ENCODE measurements at regions not wholly inside any gene's neighbourhood (a gene's known extent, or its start where the extent isn't known, plus 50 kb on each side); places are given as distances from the start of the nearest gene placed in this dataset.
"Not testable (repeated sequence)": the region's sequence is repeated elsewhere in the genome, so short reads cannot be mapped to it uniquely, and the experiment has no call there.

GRCh38 chr6:142016666-142017065 is 116.1 kb upstream of the GJE1 start:
- H3K9me2 ChIP-seq (ENCODE audit: insufficient read depth); H3K9me3 ChIP-seq (ENCODE audit: low read depth); H4K20me1 ChIP-seq (ENCODE audit: insufficient read depth); H3K9ac ChIP-seq; H3K36me3 ChIP-seq (ENCODE audit: low read depth); H3K27me3 ChIP-seq (replicated peaks; ENCODE audit: insufficient read depth); H2AFZ ChIP-seq; H3K4me2 ChIP-seq (ENCODE audit: unreplicated experiment); DNase-seq; H3K79me2 ChIP-seq (ENCODE audit: insufficient read depth); H3K27ac ChIP-seq; H3K4me3 ChIP-seq; in situ Hi-C loops (cut with MboI): not testable (repeated sequence)
- peaks cover 28% of the 10 kb centered on the region for H3F3A ChIP-seq (ENCODE audit: insufficient read depth)
- 88 to 97% methylated on average over 3 to 5 of the region's 5 CpGs for WGBS, 2 experiments (ENCODE audit: low coverage in 1 of 2, low lambda C conversion rate in 2 of 2, missing lambda C conversion rate in 2 of 2)
- peaks cover 33% of the 10 kb centered on the region for H3K4me1 ChIP-seq (ENCODE audit: insufficient read depth)

DNA sequence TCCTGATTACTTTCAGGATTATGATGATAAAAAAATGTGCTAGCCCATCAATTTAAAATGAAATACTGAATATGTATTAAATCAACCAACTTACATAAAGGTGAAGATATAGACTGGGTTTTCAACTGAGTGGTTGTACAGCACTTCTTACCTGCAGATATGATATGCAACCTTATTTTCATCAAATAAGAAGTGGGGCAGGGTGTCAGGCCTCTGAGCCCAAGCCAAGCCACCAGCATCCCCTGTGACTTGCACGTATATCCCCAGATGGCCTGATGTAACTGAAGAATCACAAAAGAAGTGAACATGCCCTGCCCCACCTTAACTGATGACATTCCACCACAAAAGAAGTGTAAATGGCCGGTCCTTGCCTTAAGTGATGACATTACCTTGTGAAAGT is 117.3 kb upstream of the GJE1 start:
- peak overlapping the region; percentile 99 for H3K4me2 ChIP-seq (ENCODE audit: unreplicated experiment)
- H3K79me2 ChIP-seq (ENCODE audit: insufficient read depth): not testable (repeated sequence)

DNA sequence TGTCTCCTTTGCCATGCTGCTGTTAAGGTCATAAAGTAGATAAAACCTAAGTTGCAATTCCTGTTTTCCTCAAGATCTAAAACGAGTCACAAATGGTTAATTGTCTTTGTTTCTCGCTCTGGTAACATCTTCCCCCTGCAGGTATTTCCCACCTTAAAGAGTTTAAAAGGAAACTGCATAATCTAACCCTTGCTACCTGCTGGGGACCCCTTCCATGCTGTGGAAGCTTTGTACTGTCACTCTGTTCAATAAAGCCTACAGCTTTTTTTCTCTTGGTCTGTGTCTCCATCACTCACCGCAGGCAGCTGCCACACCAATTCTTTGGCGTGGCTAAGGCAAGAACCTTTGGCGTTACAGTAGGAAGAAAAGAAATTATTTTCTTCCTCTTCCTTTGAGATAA is 117.7 kb upstream of the GJE1 start:
- Histone ChIP-seq H3K27me3 (replicated peaks; ENCODE audit: insufficient read depth) (no peaks in the 10 kb centered on the region), H4K20me1 (ENCODE audit: insufficient read depth) (no peaks in the 10 kb centered on the region), H3K36me3 (ENCODE audit: low read depth) (no peaks in the 10 kb centered on the region), H2AFZ (peak overlapping the region; percentile 63), H3K9me3 (ENCODE audit: low read depth) (no peaks in the 10 kb centered on the region), H3K4me2 (ENCODE audit: unreplicated experiment) (peak overlapping the region; percentile 99), H3K4me1 (ENCODE audit: insufficient read depth) (peaks cover 46% of the 10 kb centered on the region), H3K9me2 (ENCODE audit: insufficient read depth) (no peaks in the 10 kb centered on the region), H3K27ac (peak overlapping the region; percentile 92), H3K79me2 (ENCODE audit: insufficient read depth) (no peaks in the 10 kb centered on the region), H3K4me3 (peak overlapping the region; percentile 65), H3F3A (ENCODE audit: insufficient read depth) (peaks cover 40% of the 10 kb centered on the region), H3K9ac (peak overlapping the region; percentile 75)
- in situ Hi-C loops (cut with MboI): no loop called here
- no peak for TF ChIP-seq EZH2phosphoT487 (IDR thresholded peaks at IDR 0.05; ENCODE audit: insufficient read depth, low read depth)
- TF ChIP-seq EZH2 (IDR thresholded peaks at IDR 0.05; ENCODE audit: insufficient read depth, poor library complexity, severe bottlenecking): no peak
- 37 to 44% methylated on average over 5 of the region's 5 CpGs for WGBS, 2 experiments (ENCODE audit: low coverage in 1 of 2, low lambda C conversion rate in 2 of 2, missing lambda C conversion rate in 2 of 2)
- DNase-seq: no peak

More for the DNA sequence above, 117.3 kb upstream of the GJE1 start:
- Histone ChIP-seq H2AFZ (peak overlapping the region; percentile 63; the same call in 1 of the 2 replicates), H3K9ac (peak overlapping the region; percentile 75), H3K4me3 (peak overlapping the region; percentile 65; the same call in 1 of the 2 replicates), H3K4me1 (ENCODE audit: insufficient read depth) (peaks cover 45% of the 10 kb centered on the region), H3F3A (ENCODE audit: insufficient read depth) (peaks cover 38% of the 10 kb centered on the region), H3K27ac (peak overlapping the region; percentile 92)
- H3K36me3 ChIP-seq (ENCODE audit: low read depth); in situ Hi-C loops (cut with MboI); DNase-seq; H4K20me1 ChIP-seq (ENCODE audit: insufficient read depth); H3K9me2 ChIP-seq (ENCODE audit: insufficient read depth); H3K9me3 ChIP-seq (ENCODE audit: low read depth); H3K27me3 ChIP-seq (replicated peaks; ENCODE audit: insufficient read depth): not testable (repeated sequence)
- 65 to 93% methylated on average over 1 to 2 of the region's 2 CpGs for WGBS, 2 experiments (ENCODE audit: low coverage in 1 of 2, low lambda C conversion rate in 2 of 2, missing lambda C conversion rate in 2 of 2)

DNA sequence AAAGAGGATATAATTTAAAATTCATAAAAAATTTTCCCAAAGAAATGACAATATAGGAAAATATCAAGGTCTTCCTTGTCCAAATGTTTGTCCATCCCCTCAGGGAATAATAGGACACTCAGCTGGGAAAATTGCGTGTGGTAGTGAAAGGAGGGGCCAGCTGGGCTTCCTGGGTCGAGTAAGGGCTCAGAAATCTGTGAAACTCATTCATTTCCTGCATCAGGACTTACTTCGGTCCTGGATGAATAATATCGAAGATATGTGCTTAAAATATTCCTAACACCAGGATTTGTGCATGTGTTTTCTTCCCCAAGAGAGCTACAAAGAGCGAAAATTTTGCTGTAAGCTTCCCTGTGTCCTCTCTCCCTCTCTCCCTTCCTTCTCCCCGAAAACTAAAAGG is 118.2 kb upstream of the GJE1 start:
- Histone ChIP-seq H3K9me3 (ENCODE audit: low read depth) (no peaks in the 10 kb centered on the region), H3K9me2 (ENCODE audit: insufficient read depth) (no peaks in the 10 kb centered on the region), H3K27me3 (replicated peaks; ENCODE audit: insufficient read depth) (no peaks in the 10 kb centered on the region), H3F3A (ENCODE audit: insufficient read depth) (peaks cover 40% of the 10 kb centered on the region), H3K36me3 (ENCODE audit: low read depth) (no peaks in the 10 kb centered on the region), H3K4me3 (peak overlapping the region; percentile 65), H3K27ac (peak overlapping the region; percentile 92), H3K4me1 (ENCODE audit: insufficient read depth) (peaks cover 46% of the 10 kb centered on the region), H4K20me1 (ENCODE audit: insufficient read depth) (no peaks in the 10 kb centered on the region), H2AFZ (peak overlapping the region; percentile 63), H3K9ac (peak overlapping the region; percentile 75), H3K79me2 (ENCODE audit: insufficient read depth) (no peaks in the 10 kb centered on the region), H3K4me2 (ENCODE audit: unreplicated experiment) (peak overlapping the region; percentile 99)
- TF ChIP-seq EZH2phosphoT487 (IDR thresholded peaks at IDR 0.05; ENCODE audit: insufficient read depth, low read depth) (no peak), EZH2 (IDR thresholded peaks at IDR 0.05; ENCODE audit: insufficient read depth, poor library complexity, severe bottlenecking) (no peak)
- WGBS, 2 experiments (ENCODE audit: low coverage in 1 of 2, low lambda C conversion rate in 2 of 2, missing lambda C conversion rate in 2 of 2): 0 to 1% methylated on average over 6 of the region's 6 CpGs
- peak; percentile 93 for DNase-seq
- in situ Hi-C loops (cut with MboI): no loop called here

GRCh38 chr6:142013875-142014495 is 118.7 kb upstream of the GJE1 start:
- Histone ChIP-seq H3K79me2 (ENCODE audit: insufficient read depth) (no peaks in the 10 kb centered on the region), H3K9ac (peak overlapping the region; percentile 68), H2AFZ (no peak overlapping the region), H3K4me2 (ENCODE audit: unreplicated experiment) (peak overlapping the region; percentile 99), H3K36me3 (ENCODE audit: low read depth) (no peaks in the 10 kb centered on the region; the same call in 1 of the 2 replicates), H3K4me1 (ENCODE audit: insufficient read depth) (peaks cover 50% of the 10 kb centered on the region), H3K27ac (peak overlapping the region; percentile 92), H3K27me3 (replicated peaks; ENCODE audit: insufficient read depth) (no peaks in the 10 kb centered on the region), H3K4me3 (peak overlapping the region; percentile 65; the same call in 1 of the 2 replicates), H3F3A (ENCODE audit: insufficient read depth) (peaks cover 40% of the 10 kb centered on the region), H4K20me1 (ENCODE audit: insufficient read depth) (no peaks in the 10 kb centered on the region), H3K9me3 (ENCODE audit: low read depth) (no peaks in the 10 kb centered on the region), H3K9me2 (ENCODE audit: insufficient read depth) (no peaks in the 10 kb centered on the region)
- DNase-seq: peak; percentile 23
- in situ Hi-C loops (cut with MboI): no loop called here
- WGBS, 2 experiments (ENCODE audit: low coverage in 1 of 2, low lambda C conversion rate in 2 of 2, missing lambda C conversion rate in 2 of 2): 35 to 39% methylated on average over 4 of the region's 4 CpGs
- TF ChIP-seq EZH2phosphoT487 (IDR thresholded peaks at IDR 0.05; ENCODE audit: insufficient read depth, low read depth): no peak
- TF ChIP-seq EZH2 (IDR thresholded peaks at IDR 0.05; ENCODE audit: insufficient read depth, poor library complexity, severe bottlenecking): no peak

All from GM23248 (cell line).